C4-2B (cell line): ENCODE measurements at regions not wholly inside any gene's neighbourhood (a gene's known extent, or its start where the extent isn't known, plus 50 kb on each side); places are given as distances from the start of the nearest gene placed in this dataset.

Source experiments
- CTCF ChIP-seq: fragments of 450-650 bp; conservative IDR thresholded peaks from 2 replicates; pipeline ENCODE4 v1.5.1; 2017; ENCODE audit warnings: mild to moderate bottlenecking
- ZFX ChIP-seq: fragments of 450-650 bp; IDR thresholded peaks from 2 replicates; pipeline ENCODE4 v1.6.1; 2017

DNA sequence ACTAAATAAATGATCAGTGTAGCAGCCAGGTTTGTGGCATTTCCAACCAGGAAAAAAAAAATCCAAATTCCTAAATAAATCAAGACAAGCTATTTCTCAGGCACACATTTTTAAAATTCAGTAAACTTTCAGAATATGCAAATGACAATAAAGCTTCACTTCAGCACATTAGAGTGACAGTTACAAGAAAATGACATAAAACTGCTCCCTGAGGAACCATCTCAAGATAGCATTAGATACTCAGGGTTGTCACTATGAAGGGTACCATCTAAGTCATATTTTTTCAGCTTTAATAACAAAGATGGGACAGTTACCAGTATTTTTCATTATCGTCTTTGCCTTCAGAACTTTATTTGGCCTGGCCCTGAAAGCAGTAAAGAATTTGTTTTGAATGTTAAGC lies 411.3 kb upstream of the RASGEF1B start:
- TF ChIP-seq CTCF (no peak), ZFX (no peak)
